ENCODE measurements at regions not wholly inside any gene's neighbourhood (a gene's known extent, or its start where the extent isn't known, plus 50 kb on each side); places are given as distances from the start of the nearest gene placed in this dataset.

DNA sequence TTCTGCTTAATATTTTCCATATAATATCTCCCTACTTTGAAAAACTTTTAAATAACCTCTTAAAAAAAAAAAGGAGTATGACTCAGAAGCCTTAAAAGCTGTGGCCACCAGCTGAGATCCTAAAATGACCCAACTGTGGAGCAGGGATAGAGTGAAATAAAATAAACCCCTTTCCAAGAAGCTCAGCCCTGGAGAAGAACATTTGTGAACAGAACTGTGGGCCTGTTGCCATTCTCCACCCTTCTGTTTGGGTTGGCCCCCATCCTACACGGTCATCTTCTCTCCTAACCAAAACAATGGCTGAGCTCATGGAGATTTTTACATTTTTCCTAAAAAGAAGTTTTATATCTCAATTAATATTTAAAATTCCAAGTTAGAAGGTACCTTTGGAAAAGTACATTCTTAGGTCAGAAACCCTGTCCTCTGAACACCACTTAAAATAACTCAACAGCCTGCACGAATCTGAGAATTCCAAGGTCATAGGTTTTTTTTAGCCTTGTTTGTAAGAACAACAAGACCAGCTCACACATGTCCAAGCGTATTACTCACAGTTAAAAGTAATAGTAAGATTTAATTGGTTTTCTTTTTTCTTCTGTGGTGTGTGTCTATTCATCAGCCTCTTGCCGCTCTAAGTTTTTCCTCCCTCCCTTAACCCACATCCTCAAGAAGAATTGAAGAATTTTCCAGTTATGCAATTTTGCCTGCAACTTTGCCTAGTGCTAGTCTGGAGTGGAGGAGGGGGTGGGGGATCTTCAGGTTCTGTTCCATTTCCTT, 107.7 kb upstream of the ERRFI1 start:
- TF ChIP-seq, protein P1, sequence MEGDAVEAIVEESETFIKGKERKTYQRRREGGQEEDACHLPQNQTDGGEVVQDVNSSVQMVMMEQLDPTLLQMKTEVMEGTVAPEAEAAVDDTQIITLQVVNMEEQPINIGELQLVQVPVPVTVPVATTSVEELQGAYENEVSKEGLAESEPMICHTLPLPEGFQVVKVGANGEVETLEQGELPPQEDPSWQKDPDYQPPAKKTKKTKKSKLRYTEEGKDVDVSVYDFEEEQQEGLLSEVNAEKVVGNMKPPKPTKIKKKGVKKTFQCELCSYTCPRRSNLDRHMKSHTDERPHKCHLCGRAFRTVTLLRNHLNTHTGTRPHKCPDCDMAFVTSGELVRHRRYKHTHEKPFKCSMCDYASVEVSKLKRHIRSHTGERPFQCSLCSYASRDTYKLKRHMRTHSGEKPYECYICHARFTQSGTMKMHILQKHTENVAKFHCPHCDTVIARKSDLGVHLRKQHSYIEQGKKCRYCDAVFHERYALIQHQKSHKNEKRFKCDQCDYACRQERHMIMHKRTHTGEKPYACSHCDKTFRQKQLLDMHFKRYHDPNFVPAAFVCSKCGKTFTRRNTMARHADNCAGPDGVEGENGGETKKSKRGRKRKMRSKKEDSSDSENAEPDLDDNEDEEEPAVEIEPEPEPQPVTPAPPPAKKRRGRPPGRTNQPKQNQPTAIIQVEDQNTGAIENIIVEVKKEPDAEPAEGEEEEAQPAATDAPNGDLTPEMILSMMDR (IDR thresholded peaks at IDR 0.05): no peak
- TF ChIP-seq POLR2A (IDR thresholded peaks at IDR 0.05) (no peak), EP300 (IDR thresholded peaks at IDR 0.05) (peak; percentile 16 to 83)

All from tibial nerve (tissue), 4 donors.